ENCODE measurements at regions not wholly inside any gene's neighbourhood (a gene's known extent, or its start where the extent isn't known, plus 50 kb on each side); places are given as distances from the start of the nearest gene placed in this dataset.

- no peak for TF ChIP-seq CTCF (IDR thresholded peaks at IDR 0.05; ENCODE audit: insufficient read depth, low read depth, low read length)
- no peak overlapping the region for H3K4me3 ChIP-seq (ENCODE audit: low read depth, low read length)
- DNase-seq (ENCODE audit: low read depth): no peak
These were observed 247.0 kb upstream of the POU3F1 start for GRCh38 chr1:38293567-38293966.

GRCh38 chr1:38292969-38293368, 246.4 kb upstream of the POU3F1 start:
- H3K4me3 ChIP-seq (ENCODE audit: low read depth, low read length): no peak overlapping the region
- no peak for DNase-seq (ENCODE audit: low read depth)
- no peak for TF ChIP-seq CTCF (IDR thresholded peaks at IDR 0.05; ENCODE audit: insufficient read depth, low read depth, low read length)

GRCh38 chr1:38291906-38292521, 245.4 kb upstream of the POU3F1 start:
- no peak for DNase-seq (ENCODE audit: low read depth)
- no peak overlapping the region for H3K4me3 ChIP-seq (ENCODE audit: low read depth, low read length)
- TF ChIP-seq CTCF (IDR thresholded peaks at IDR 0.05; ENCODE audit: insufficient read depth, low read depth, low read length): no peak

- no peak for DNase-seq (ENCODE audit: low read depth)
- H3K4me3 ChIP-seq (ENCODE audit: low read depth, low read length): no peak overlapping the region
- no peak for TF ChIP-seq CTCF (IDR thresholded peaks at IDR 0.05; ENCODE audit: insufficient read depth, low read depth, low read length)
These were observed 244.7 kb upstream of the POU3F1 start for GRCh38 chr1:38291336-38291735.

GRCh38 chr1:38289034-38289433, 242.4 kb upstream of the POU3F1 start:
- no peak overlapping the region for H3K4me3 ChIP-seq (ENCODE audit: low read depth, low read length)
- TF ChIP-seq CTCF (IDR thresholded peaks at IDR 0.05; ENCODE audit: insufficient read depth, low read depth, low read length): no peak

GRCh38 chr1:38287547-38287946, 241.0 kb upstream of the POU3F1 start:
- no peak for TF ChIP-seq CTCF (IDR thresholded peaks at IDR 0.05; ENCODE audit: insufficient read depth, low read depth, low read length)
- no peak for DNase-seq (ENCODE audit: low read depth)
- no peak overlapping the region for H3K4me3 ChIP-seq (ENCODE audit: low read depth, low read length)

More at GRCh38 chr1:38289034-38289433, 242.4 kb upstream of the POU3F1 start:
- no peak for DNase-seq (ENCODE audit: low read depth)

GRCh38 chr1:38287036-38287435, 240.4 kb upstream of the POU3F1 start:
- DNase-seq (ENCODE audit: low read depth): no peak
- TF ChIP-seq CTCF (IDR thresholded peaks at IDR 0.05; ENCODE audit: insufficient read depth, low read depth, low read length): no peak
- no peak overlapping the region for H3K4me3 ChIP-seq (ENCODE audit: low read depth, low read length)

Measured in fibroblast of villous mesenchyme (primary cell).